OCI-LY3 (cell line): ENCODE measurements at regions not wholly inside any gene's neighbourhood (a gene's known extent, or its start where the extent isn't known, plus 50 kb on each side); places are given as distances from the start of the nearest gene placed in this dataset.

Source experiments
- EZH2phosphoT487 ChIP-seq: fragments of 200-600 bp; shearing (Covaris generic); IDR thresholded peaks from 2 replicates; pipeline ENCODE4 v1.6.1; 2018; ENCODE audit warnings: antibody characterized with exemption, mixed run types, low read depth
- TF ChIP-seq, protein P1 (sequence below): fragments of 200-600, 300-600 bp; sonication (generic); IDR thresholded peaks from 2 replicates; pipeline ENCODE4 v1.5.1; 2014; ENCODE audit warnings: antibody characterized with exemption, low read length, low read depth

GRCh38 chr16:9235867-9236266 is 144.4 kb downstream of the HAPSTR1 start:
- TF ChIP-seq, protein P1, sequence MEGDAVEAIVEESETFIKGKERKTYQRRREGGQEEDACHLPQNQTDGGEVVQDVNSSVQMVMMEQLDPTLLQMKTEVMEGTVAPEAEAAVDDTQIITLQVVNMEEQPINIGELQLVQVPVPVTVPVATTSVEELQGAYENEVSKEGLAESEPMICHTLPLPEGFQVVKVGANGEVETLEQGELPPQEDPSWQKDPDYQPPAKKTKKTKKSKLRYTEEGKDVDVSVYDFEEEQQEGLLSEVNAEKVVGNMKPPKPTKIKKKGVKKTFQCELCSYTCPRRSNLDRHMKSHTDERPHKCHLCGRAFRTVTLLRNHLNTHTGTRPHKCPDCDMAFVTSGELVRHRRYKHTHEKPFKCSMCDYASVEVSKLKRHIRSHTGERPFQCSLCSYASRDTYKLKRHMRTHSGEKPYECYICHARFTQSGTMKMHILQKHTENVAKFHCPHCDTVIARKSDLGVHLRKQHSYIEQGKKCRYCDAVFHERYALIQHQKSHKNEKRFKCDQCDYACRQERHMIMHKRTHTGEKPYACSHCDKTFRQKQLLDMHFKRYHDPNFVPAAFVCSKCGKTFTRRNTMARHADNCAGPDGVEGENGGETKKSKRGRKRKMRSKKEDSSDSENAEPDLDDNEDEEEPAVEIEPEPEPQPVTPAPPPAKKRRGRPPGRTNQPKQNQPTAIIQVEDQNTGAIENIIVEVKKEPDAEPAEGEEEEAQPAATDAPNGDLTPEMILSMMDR = no peak
- no peak for TF ChIP-seq EZH2phosphoT487
